ENCODE measurements at regions not wholly inside any gene's neighbourhood (a gene's known extent, or its start where the extent isn't known, plus 50 kb on each side); places are given as distances from the start of the nearest gene placed in this dataset.
"Not testable (repeated sequence)": the region's sequence is repeated elsewhere in the genome, so short reads cannot be mapped to it uniquely, and the experiment has no call there.

DNA sequence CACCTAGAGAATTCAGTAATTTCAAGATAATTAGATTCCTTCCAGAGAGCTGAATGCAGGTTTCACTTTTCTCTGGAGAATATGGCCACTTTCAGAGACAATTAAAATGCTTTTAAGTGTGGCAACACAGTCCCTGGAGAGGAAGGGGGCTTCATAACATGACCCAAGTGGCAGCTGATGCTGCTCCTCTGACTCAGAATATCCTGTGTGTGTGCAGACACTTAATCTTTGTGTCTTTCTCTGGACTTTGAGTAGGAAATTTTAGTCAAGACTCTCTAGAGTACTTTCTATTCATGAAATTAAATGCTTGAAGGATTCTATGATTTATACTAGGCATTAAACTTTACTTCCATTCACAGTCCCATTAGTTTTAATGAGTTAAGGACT, 64.1 kb upstream of the CDC42EP3 start:
- H3K9me3 ChIP-seq (ENCODE audit: low read depth, low read length, poor library complexity, severe bottlenecking); BruUV-seq (replicated peaks); CTCF ChIA-PET; intact Hi-C loops (cut with micrococcal nuclease; ENCODE audit: unreplicated experiment); H3K4me1 ChIP-seq (ENCODE audit: insufficient read depth, low read length, poor library complexity, severe bottlenecking); H3K36me3 ChIP-seq (ENCODE audit: insufficient read depth, low read length, poor library complexity, severe bottlenecking); H3K4me3 ChIP-seq (ENCODE audit: low read depth, low read length, poor library complexity, severe bottlenecking); H3K27me3 ChIP-seq (replicated peaks; ENCODE audit: insufficient read depth, low read depth, low read length, poor library complexity); POLR2A ChIA-PET (ENCODE audit: low non-redundant PET); H3K27ac ChIP-seq (ENCODE audit: low read depth, low read length, poor library complexity, severe bottlenecking): not testable (repeated sequence)
- DNase-seq (ENCODE audit: low spot score): peak; percentile 24

- H3K36me3 ChIP-seq (ENCODE audit: insufficient read depth, low read length, poor library complexity, severe bottlenecking): no peaks in the 10 kb centered on the region
- CTCF ChIA-PET: no interaction called here
- POLR2A ChIA-PET (ENCODE audit: low non-redundant PET): no interaction called here
- H3K9me3 ChIP-seq (ENCODE audit: low read depth, low read length, poor library complexity, severe bottlenecking): no peaks in the 10 kb centered on the region
- no peak for TF ChIP-seq CTCF (conservative IDR thresholded peaks at IDR 0.05; ENCODE audit: low read depth, low read length)
- TF ChIP-seq EZH2 (IDR thresholded peaks at IDR 0.05; ENCODE audit: borderline replicate concordance, low read depth, low read length, poor library complexity, severe bottlenecking): no peak
- BruUV-seq (replicated peaks): no TSS peak
- no peaks in the 10 kb centered on the region for H3K4me1 ChIP-seq (ENCODE audit: insufficient read depth, low read length, poor library complexity, severe bottlenecking)
- intact Hi-C loops (cut with micrococcal nuclease; ENCODE audit: unreplicated experiment): no loop called here
- H3K27me3 ChIP-seq (replicated peaks; ENCODE audit: insufficient read depth, low read depth, low read length, poor library complexity): no peaks in the 10 kb centered on the region
- no peak overlapping the region for H3K27ac ChIP-seq (ENCODE audit: low read depth, low read length, poor library complexity, severe bottlenecking)
- H3K4me3 ChIP-seq (ENCODE audit: low read depth, low read length, poor library complexity, severe bottlenecking): no peak overlapping the region
- no peak for DNase-seq (ENCODE audit: low spot score)
Measured at GRCh38 chr2:37737507-37737906, 66.1 kb upstream of the CDC42EP3 start.

DNA sequence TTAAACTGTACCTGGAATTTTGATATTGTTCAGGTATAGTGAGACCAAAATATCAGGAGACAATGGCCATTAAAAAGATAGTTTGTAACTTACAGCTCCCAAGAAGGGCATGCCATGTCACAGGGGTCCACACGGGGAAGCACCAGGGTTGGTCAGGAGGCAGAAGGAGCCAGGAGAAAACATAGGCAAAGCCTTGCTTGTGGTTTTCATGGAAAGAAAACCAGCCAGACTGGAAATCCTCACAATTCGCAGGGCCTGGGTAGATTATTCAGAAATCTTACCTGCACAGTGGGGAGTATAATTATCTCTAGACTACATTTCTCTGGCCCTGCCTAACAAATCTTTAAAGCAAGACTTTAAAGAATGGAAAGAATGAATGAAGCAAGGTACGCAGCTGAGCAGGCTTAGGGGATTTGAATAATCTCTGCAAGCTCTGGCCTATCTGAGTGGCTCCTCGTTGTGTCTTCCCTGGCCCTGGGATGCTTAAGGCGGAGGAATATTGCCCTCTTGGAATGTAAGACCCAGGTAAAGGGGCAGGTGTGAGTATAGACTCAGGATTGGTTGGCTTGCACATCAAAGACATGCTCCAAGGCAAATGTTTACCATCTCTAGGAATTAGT, 66.9 kb upstream of the CDC42EP3 start:
- TF ChIP-seq CTCF (conservative IDR thresholded peaks at IDR 0.05; ENCODE audit: low read depth, low read length): no peak
- no peak for TF ChIP-seq EZH2 (IDR thresholded peaks at IDR 0.05; ENCODE audit: borderline replicate concordance, low read depth, low read length, poor library complexity, severe bottlenecking)
- Histone ChIP-seq H3K27ac (ENCODE audit: low read depth, low read length, poor library complexity, severe bottlenecking) (no peak overlapping the region), H3K4me1 (ENCODE audit: insufficient read depth, low read length, poor library complexity, severe bottlenecking) (no peaks in the 10 kb centered on the region), H3K9me3 (ENCODE audit: low read depth, low read length, poor library complexity, severe bottlenecking) (no peaks in the 10 kb centered on the region), H3K36me3 (ENCODE audit: insufficient read depth, low read length, poor library complexity, severe bottlenecking) (no peaks in the 10 kb centered on the region), H3K4me3 (ENCODE audit: low read depth, low read length, poor library complexity, severe bottlenecking) (no peak overlapping the region), H3K27me3 (replicated peaks; ENCODE audit: insufficient read depth, low read depth, low read length, poor library complexity) (no peaks in the 10 kb centered on the region)
- CTCF ChIA-PET: no interaction called here
- BruUV-seq (replicated peaks): no TSS peak
- no peak for DNase-seq (ENCODE audit: low spot score)
- POLR2A ChIA-PET (ENCODE audit: low non-redundant PET): no interaction called here
- intact Hi-C loops (cut with micrococcal nuclease; ENCODE audit: unreplicated experiment): no loop called here

- intact Hi-C loops (cut with micrococcal nuclease; ENCODE audit: unreplicated experiment): no loop called here
- Histone ChIP-seq H3K36me3 (ENCODE audit: insufficient read depth, low read length, poor library complexity, severe bottlenecking) (no peaks in the 10 kb centered on the region), H3K9me3 (ENCODE audit: low read depth, low read length, poor library complexity, severe bottlenecking) (no peaks in the 10 kb centered on the region), H3K27ac (ENCODE audit: low read depth, low read length, poor library complexity, severe bottlenecking) (no peak overlapping the region), H3K4me1 (ENCODE audit: insufficient read depth, low read length, poor library complexity, severe bottlenecking) (no peaks in the 10 kb centered on the region), H3K4me3 (ENCODE audit: low read depth, low read length, poor library complexity, severe bottlenecking) (no peak overlapping the region), H3K27me3 (replicated peaks; ENCODE audit: insufficient read depth, low read depth, low read length, poor library complexity) (no peaks in the 10 kb centered on the region)
- BruUV-seq (replicated peaks): no TSS peak
- ChIA-PET CTCF (no interaction called here), POLR2A (ENCODE audit: low non-redundant PET) (no interaction called here)
- DNase-seq (ENCODE audit: low spot score): no peak
- no peak for TF ChIP-seq CTCF (conservative IDR thresholded peaks at IDR 0.05; ENCODE audit: low read depth, low read length)
- TF ChIP-seq EZH2 (IDR thresholded peaks at IDR 0.05; ENCODE audit: borderline replicate concordance, low read depth, low read length, poor library complexity, severe bottlenecking): no peak
Measured at GRCh38 chr2:37739153-37739552, 67.7 kb upstream of the CDC42EP3 start.

Measured in A673 (cell line).